Prostate gland (tissue), 2 donors: ENCODE measurements at regions not wholly inside any gene's neighbourhood (a gene's known extent, or its start where the extent isn't known, plus 50 kb on each side); places are given as distances from the start of the nearest gene placed in this dataset.

Experiments used
- DNase-seq: peaks from one replicate; pipeline ENCODE4 v3.0.0-alpha.2; 2019; ENCODE audit warnings: low spot score
- H3K27ac ChIP-seq, 2 donors: fragments of 200-600 bp; sonication (generic); 2 replicates each; pipeline ENCODE4 v1.5.1; 2017 to 2019
- H3K27me3 ChIP-seq: fragments of 200-600 bp; sonication (generic); replicated peaks from 2 replicates; pipeline ENCODE4 v1.5.1; 2019; ENCODE audit not compliant: insufficient read depth
- H3K36me3 ChIP-seq, 2 donors: fragments of 200-600 bp; sonication (generic); 1 replicate in 1 of 2; 2 replicates in 1 of 2; pipeline versions ENCODE4 v1.5.1 to v1.8.1; 2017 to 2019
- H3K4me1 ChIP-seq: fragments of 200-600 bp; sonication (generic); replicated peaks from 2 replicates; pipeline ENCODE4 v1.5.1; 2019
- H3K4me3 ChIP-seq, 2 donors: fragments of 200-600 bp; sonication (generic); 2 replicates each; pipeline ENCODE4 v1.5.1; 2017 to 2019
- H3K9me3 ChIP-seq: fragments of 200-600 bp; sonication (generic); 2 replicates; pipeline ENCODE4 v1.5.1; 2017
- CTCF ChIP-seq, 4 experiments: fragments of 200-600 bp in 2 of 4; fragments of 450-650 bp in 2 of 4; sonication (generic) in 2 of 4; IDR thresholded peaks; 1 replicate in 3 of 4; 2 replicates in 1 of 4; pipeline ENCODE4 v1.5.1; 2016 to 2019; ENCODE audit warnings: antibody characterized with exemption in 4 of 4, mild to moderate bottlenecking in 2 of 4, moderate library complexity in 2 of 4
- POLR2A ChIP-seq: fragments of 450-650 bp; IDR thresholded peaks from one replicate; pipeline ENCODE4 v1.6.1; 2016; ENCODE audit warnings: antibody characterized with exemption, mild to moderate bottlenecking
- POLR2AphosphoS5 ChIP-seq: sonication (generic); formaldehyde crosslinking; IDR thresholded peaks from one replicate; pipeline ENCODE4 v1.6.1; 2017; ENCODE audit warnings: antibody characterized with exemption
- WGBS: methylation state at CpG from one replicate; pipeline ENCODE4 v1.1.5; 2018; 5-methylcytosine and 5-hydroxymethylcytosine counted together
- intact Hi-C: fragments of 100-400 bp; cut with DNase I; formaldehyde crosslinking; loops from one replicate; pipeline ENCODE4 v1.14.2; 2022

DNA sequence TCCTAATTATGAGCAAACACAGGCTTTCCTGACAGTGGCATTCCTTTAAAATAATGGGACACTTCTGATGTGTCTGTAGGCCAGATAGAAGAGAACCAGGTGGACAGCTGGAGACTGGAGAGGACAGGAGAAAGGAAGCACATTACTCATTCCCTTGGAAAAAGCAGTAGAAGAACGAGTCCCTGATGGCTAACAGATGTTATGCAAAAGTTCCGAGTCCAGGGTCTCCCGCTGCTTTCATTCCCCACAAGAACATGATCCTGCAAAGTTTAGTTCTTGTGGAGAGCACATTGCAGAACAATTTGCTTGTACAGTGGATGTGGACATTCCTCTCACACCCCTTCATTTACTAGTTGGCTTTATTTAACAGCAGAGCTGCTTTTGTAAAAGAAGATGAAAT, 137.6 kb downstream of the GPAM start:
- no peak overlapping the region for H3K4me3 ChIP-seq
- H3K27me3 ChIP-seq = no peaks in the 10 kb centered on the region
- no peaks in the 10 kb centered on the region for H3K36me3 ChIP-seq
- TF ChIP-seq POLR2A = no peak
- TF ChIP-seq CTCF (IDR thresholded peaks at IDR 0.05) = no peak
- TF ChIP-seq POLR2AphosphoS5 = no peak
- DNase-seq = no peak
- H3K9me3 ChIP-seq = no peaks in the 10 kb centered on the region
- H3K27ac ChIP-seq = no peak overlapping the region
- intact Hi-C loops = no loop called here
- 50% methylated on average over 3 of the region's 3 CpGs for WGBS
- H3K4me1 ChIP-seq = no peaks in the 10 kb centered on the region

- intact Hi-C loops = no loop called here
- H3K4me3 ChIP-seq = no peak overlapping the region
- no peaks in the 10 kb centered on the region for H3K36me3 ChIP-seq
- 41% methylated on average over 2 of the region's 2 CpGs for WGBS
- DNase-seq = no peak
- H3K9me3 ChIP-seq = no peaks in the 10 kb centered on the region
- H3K4me1 ChIP-seq = no peaks in the 10 kb centered on the region
- H3K27me3 ChIP-seq = no peaks in the 10 kb centered on the region
- no peak overlapping the region for H3K27ac ChIP-seq
- TF ChIP-seq CTCF (IDR thresholded peaks at IDR 0.05) = no peak
- TF ChIP-seq POLR2A = no peak
- no peak for TF ChIP-seq POLR2AphosphoS5
Observed at GRCh38 chr10:112047674-112048073, 135.9 kb downstream of the GPAM start.

GRCh38 chr10:112052166-112052565, 131.4 kb downstream of the GPAM start:
- WGBS = 52% methylated on average over 5 of the region's 5 CpGs
- DNase-seq = no peak
- Histone ChIP-seq H3K9me3 (no peaks in the 10 kb centered on the region), H3K27ac (no peak overlapping the region), H3K4me3 (no peak overlapping the region), H3K27me3 (no peaks in the 10 kb centered on the region), H3K4me1 (no peaks in the 10 kb centered on the region), H3K36me3 (no peaks in the 10 kb centered on the region)
- intact Hi-C loops = no loop called here
- no peak for TF ChIP-seq POLR2A
- no peak for TF ChIP-seq POLR2AphosphoS5
- no peak for TF ChIP-seq CTCF (IDR thresholded peaks at IDR 0.05)

DNA sequence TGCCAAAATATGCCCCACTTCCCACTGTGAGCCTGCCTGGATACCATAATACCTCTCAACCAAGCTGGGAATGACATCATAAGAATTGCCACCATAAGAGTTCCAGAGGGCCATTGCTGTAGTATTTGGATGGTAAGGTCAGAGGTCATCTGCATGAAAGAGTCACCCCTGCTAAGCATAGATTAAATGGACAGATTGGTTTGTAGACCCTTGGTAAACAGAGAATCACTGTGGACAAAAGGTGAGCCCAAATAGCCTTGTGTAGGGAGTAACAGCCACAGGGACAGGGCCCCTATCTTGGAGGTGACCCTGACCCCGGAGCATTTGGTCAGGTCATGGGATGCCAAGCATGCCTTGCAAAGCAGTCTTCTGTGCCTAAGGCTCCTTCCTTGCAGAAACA, 129.7 kb downstream of the GPAM start:
- H3K4me1 ChIP-seq = no peaks in the 10 kb centered on the region
- DNase-seq = no peak
- intact Hi-C loops = no loop called here
- 67% methylated on average over 1 of the region's 1 CpG for WGBS
- TF ChIP-seq POLR2AphosphoS5 (no peak), POLR2A (no peak), CTCF (IDR thresholded peaks at IDR 0.05) (no peak)
- H3K27me3 ChIP-seq = no peaks in the 10 kb centered on the region
- H3K36me3 ChIP-seq = no peaks in the 10 kb centered on the region
- H3K9me3 ChIP-seq = no peaks in the 10 kb centered on the region
- H3K4me3 ChIP-seq = no peak overlapping the region
- H3K27ac ChIP-seq = no peak overlapping the region

- Histone ChIP-seq H3K4me1 (no peaks in the 10 kb centered on the region), H3K9me3 (no peaks in the 10 kb centered on the region), H3K36me3 (no peaks in the 10 kb centered on the region), H3K27me3 (no peaks in the 10 kb centered on the region), H3K4me3 (no peak overlapping the region), H3K27ac (no peak overlapping the region)
- 84% methylated on average over 5 of the region's 5 CpGs for WGBS
- DNase-seq = no peak
- intact Hi-C loops = no loop called here
- TF ChIP-seq CTCF (IDR thresholded peaks at IDR 0.05) (no peak), POLR2A (no peak), POLR2AphosphoS5 (no peak)
Observed at GRCh38 chr10:112054516-112054915, 129.0 kb downstream of the GPAM start.
